Fibroblast of upper back skin (primary cell): ENCODE measurements at regions not wholly inside any gene's neighbourhood (a gene's known extent, or its start where the extent isn't known, plus 50 kb on each side); places are given as distances from the start of the nearest gene placed in this dataset.

Experiments
- DNase-seq: peaks from one replicate; pipeline ENCODE4 v3.0.0-alpha.2; 2013

GRCh38 chr10:71127773-71128172, 84.6 kb upstream of the UNC5B start:
- DNase-seq = no peak

DNA sequence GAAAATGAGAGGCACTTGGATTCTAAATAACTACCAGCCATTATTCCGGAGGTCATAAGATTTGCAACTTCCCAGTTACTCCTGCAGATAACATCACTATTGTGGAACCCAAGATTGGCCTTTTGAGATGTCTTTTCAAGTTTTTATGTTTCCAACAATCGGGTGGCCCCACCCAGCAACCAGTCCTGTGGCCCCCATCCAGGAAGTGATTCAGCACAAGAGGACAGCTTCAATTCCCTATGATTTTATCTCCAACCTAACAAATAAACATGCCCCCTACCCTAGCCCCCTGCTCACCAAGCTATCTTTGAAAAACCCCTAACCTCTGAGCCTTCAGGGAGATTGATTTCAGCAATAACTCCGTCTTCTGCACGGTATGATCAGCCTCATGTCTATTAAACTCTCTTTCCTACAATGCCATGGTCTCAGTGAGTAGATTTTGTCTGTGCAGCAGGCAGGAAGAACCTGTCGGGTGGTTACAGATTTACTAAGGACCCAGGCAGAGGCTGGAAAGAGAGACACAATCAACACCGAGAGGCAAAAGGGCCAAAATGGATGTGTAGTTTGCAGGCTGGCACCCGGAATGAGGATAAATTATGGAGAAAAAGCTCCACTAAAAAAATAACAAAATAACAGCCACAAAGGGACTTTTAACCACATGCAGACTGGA, 83.9 kb upstream of the UNC5B start:
- no peak for DNase-seq

DNA sequence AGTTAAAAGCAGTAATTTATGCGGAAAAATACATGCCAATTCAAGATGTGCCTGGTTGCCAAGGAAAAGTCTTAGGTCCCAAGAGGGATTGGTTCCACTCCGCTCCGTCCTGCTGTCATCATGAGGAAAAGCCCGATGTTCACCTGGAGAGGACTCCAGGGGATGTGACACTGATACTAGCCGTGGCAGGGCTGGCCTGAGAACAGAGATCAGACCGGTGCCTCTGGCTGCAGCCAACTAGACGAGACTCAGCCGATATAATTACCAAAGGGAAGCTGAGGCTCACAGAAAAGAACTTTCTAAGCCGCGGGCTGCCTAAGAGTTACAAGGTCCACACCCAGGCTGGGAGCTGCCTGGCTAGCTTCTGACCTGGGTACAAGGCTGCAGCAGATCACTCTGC, 81.3 kb upstream of the UNC5B start:
- no peak for DNase-seq

DNA sequence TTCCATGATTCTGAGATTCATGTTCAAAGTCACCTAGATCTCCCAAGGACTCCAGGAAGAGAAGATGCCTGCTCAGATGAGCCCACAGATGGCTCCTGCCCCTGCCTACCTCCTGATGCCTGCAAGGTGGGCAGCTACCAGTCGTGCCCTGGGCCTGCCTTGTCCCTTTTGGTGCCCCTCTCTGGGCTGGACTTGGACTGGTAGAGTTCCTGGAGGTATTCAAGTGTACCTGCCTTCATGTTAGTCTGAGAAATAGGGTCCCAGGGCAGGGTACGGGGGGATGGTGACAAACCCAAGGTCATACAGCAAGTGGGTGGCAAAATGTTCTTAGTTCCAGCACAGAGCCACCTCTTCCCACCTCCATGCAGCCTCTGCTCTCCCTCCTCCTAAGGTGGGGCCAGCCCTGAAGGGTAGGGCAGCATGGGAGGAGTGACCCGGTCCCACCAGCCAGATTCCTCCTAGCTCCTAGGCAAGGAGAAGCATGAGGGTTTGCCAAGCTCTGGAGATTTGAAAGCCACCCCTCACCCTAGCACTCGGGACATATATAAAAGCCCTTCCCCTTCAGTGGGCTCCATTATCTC, 80.8 kb upstream of the UNC5B start:
- DNase-seq = no peak

DNA sequence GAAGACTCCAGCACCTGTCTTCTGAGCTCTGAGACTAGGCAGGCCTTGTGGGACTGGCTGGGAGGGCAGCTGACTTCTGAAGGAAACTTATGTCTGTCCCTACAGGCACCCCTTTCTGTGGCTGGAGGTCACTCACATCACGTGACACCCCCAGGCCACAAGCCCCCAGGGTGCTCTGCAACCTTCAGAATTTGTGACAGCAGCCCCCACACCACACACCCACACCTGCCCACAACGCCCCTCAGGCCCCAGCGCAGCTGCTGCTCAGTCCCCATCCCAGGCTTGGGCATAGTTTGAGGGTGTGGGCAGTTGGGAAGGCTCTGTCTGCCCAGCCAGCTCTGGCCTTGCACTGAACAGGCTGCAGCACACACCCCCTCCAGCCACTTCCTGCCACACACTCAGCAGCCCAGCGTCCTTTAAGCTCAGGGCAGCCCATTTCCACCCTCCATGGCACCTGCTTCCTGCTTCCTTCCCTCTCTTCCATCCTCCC, 80.0 kb upstream of the UNC5B start:
- DNase-seq = no peak

GRCh38 chr10:71133710-71134686, 78.4 kb upstream of the UNC5B start:
- DNase-seq = no peak

DNA sequence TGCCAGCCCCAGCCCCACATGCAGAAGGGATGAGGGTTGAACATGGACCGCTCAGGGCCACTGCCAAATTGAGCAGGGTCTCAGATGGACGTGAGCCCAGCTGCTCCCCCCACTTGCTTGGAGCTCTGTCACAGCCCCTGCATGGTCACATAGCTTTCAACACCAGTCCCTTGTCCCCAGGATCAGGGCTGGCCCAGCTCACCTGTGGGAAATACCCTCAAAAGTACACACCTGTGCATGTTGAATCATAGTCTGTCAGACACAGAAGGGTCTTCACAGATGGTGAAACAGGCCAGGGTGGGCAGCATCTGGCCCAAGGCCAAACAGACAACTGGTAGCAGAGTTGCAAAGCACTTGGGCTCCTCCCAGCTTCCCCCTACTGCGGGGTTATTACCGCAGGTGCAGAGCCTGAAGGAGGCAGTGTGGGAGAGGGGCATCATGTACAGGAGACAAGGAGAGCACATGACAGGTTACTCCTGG, 77.6 kb upstream of the UNC5B start:
- DNase-seq = no peak

- DNase-seq = no peak
Measured at GRCh38 chr10:71135236-71135635, 77.1 kb upstream of the UNC5B start.

- no peak for DNase-seq
Measured at GRCh38 chr10:71136036-71136721, 76.2 kb upstream of the UNC5B start.

DNA sequence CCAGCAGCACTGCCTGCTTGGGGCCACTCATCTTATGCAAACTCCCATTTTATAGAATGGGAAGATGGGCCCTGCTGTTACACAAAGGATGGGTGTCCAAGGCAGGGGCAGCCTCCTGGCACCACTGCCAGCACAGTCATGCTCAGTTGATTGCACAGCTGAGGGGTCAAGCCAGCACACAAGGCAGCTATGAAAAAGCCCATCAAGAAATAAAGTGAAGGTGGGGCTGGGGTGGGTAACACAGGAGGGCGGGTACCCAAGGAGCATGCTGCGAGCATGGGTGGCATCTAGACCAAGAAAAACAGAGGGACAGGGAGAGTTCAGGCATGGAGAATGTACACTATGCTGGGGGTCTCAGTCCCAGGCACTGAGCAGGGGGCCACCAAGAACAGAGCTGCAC, 74.7 kb upstream of the UNC5B start:
- DNase-seq = no peak

GRCh38 chr10:71138166-71138830, 74.1 kb upstream of the UNC5B start:
- DNase-seq = no peak

DNA sequence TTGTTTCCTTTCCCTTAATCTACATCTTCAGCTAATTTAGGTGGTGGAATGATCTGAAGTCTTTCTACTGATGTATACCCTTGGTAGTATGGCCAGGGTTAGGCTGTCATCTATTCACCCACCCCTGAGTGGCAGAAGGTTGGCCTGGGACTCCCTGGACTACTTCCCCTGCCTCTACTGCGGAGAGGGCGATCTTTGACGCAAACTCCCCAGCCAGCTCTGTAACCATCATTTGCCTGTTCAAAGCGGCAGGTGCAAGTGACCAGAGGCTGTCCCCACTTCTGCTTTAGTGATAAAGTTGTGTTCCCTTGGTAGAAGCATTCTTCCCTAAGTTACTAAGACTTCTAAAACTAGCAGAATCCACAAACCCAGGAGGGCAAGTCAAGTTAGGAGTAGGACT, 70.8 kb upstream of the UNC5B start:
- DNase-seq = no peak

DNA sequence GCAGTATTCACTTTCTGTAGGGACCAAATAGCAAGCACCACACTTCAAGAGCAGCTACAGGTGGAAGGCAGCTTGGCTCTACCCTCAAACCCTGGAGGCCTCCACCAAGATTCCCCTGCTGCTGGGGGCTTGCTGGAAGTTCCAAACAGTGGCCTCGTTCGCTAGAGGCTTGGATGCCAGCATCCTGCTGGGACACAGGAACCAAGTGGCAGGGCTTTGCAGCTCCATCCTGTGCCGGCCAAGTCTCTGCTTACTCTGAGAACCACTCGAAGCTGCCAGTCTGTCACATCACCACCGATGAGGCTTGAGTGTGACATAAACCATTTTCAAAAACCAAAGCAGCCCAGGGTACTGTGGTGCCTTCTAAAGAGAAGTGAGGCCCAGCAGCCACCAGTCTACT, 69.2 kb upstream of the UNC5B start:
- DNase-seq = no peak

GRCh38 chr10:71143610-71144009, 68.8 kb upstream of the UNC5B start:
- DNase-seq = no peak

- no peak for DNase-seq
Measured at GRCh38 chr10:71144824-71145223, 67.5 kb upstream of the UNC5B start.

DNA sequence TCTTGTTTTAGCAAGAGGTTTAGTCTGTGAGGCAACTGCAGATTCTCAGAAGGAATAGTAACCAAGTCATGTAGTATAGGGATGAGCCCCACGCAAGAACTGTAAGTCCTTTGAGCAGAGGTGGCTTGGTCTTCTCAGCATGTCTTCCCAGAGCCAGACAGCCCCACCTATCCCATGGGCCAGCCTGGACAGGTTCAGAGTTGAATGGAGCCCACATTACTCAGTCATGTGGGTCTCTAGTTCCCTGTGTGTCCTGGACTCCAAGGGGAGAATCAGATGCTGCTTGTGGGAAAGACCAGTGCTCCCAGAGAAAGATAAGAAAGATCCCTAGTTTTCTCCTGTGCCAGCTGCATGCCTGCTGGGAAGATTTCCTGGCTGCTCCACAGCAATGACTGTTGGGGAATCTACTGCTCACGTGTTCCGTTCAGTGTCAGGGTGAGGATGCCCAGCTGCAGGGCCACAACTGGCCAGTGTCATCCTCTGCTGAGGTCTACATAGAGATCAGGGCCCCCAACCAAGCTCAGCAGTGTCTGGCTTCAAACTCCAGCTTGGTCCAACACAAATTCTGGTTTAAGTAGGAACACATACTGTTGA, 66.9 kb upstream of the UNC5B start:
- DNase-seq = no peak

DNA sequence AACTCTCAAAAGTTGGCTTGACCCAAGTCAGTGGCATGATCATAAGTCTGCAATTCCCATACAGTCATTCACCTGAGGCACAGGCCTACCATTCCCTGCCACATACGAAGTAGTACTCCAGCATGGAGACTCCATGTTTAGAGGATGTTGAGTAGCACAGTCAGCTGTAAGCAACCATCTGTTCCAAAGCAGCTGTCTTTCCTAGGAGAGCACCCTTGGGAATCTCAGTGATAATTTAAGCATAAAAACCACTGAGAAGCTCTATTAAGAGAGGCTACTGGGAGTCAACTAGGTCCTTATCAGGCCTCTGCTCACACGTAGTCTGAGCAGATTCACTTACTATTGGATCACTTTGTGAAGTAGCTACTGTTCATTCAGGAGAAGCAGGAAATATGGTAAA, 61.6 kb upstream of the UNC5B start:
- DNase-seq = no peak

DNA sequence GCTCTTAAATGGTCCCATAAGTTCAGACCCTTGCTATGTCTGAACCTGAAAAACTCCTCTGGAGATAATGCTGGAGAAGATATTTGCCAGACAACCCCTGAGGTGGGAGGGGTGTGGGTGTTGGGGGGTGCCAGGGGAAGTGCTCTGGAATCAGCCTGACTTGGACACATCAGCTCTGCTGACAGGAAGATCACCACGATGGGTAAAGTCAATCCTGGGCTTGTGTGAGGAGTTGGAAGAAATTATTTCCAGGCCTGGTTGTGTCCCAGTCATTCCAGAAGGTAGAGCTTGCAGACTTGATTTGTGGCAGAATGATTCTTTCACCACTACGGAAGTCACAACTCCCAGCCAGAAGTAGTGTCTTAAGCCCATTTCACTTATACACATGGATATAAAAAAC, 60.3 kb upstream of the UNC5B start:
- DNase-seq = no peak

GRCh38 chr10:71156436-71156835, 55.9 kb upstream of the UNC5B start:
- DNase-seq = peak; percentile 59

GRCh38 chr10:71157435-71157834, 54.9 kb upstream of the UNC5B start:
- DNase-seq = no peak

DNA sequence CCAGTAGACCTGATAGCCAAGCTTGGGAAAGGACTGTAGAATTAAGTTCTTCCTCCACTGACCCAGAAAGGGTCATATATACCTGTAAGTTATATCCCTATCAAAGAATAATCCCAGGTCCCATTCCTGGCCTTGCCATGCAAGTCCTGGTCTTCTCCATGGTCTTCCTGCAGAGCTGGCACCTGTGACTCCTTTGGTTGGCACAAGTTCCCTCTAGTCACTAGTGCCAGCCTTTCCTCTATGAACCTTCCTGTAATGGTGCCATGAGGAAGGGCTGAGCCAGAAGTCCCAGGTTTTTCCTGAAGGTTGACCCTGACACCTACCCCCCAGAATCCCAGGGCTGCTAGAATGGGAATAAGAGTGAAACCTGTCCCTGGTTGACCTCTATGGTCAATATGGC, 54.1 kb upstream of the UNC5B start:
- DNase-seq = no peak

DNA sequence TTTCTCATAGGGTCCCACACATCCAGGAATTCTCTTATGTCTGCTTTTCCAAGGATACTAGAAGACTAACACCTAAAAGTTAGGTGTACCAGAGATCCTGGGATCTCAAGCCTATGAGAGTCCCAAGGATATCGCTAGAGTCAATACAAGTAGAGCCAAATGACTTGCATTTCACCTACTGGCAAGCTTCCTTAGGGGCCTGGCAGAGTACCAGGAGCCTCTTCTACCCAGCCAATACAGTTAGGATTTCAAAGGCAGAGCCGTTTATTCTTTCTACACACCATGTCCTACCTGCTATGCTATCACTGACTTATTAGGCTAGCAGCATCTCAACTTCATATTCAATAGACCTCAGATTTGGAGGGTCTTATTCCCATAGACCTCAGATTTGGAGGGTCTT, 53.5 kb upstream of the UNC5B start:
- no peak for DNase-seq
